Endodermal cell (in vitro differentiated cells): ENCODE measurements at regions not wholly inside any gene's neighbourhood (a gene's known extent, or its start where the extent isn't known, plus 50 kb on each side); places are given as distances from the start of the nearest gene placed in this dataset.
A peak's percentile ranks its signal among the peaks of the same experiment; 100 is the strongest.

ENCODE experiments used
- DNase-seq: peaks from one replicate; pipeline ENCODE4 v3.0.0-alpha.2; 2017
- H3K27ac ChIP-seq: 2 replicates; pipeline ENCODE4 v1.5.1; 2013; ENCODE audit warnings: mild to moderate bottlenecking, low read depth, low read length, moderate library complexity
- H3K27me3 ChIP-seq: 2 replicates; pipeline ENCODE4 v1.6.1; 2013; ENCODE audit warnings: mild to moderate bottlenecking, low read length, moderate library complexity; ENCODE audit not compliant: insufficient read depth, control insufficient read depth, poor library complexity, severe bottlenecking
- H3K36me3 ChIP-seq: 2 replicates; pipeline ENCODE4 v1.7.0; 2013; ENCODE audit warnings: mild to moderate bottlenecking, low read length, moderate library complexity; ENCODE audit not compliant: control insufficient read depth, insufficient read depth
- H3K4me1 ChIP-seq: one replicate; pipeline ENCODE4 v1.7.0; 2013; ENCODE audit warnings: low read length; ENCODE audit not compliant: control insufficient read depth, insufficient read depth
- H3K4me3 ChIP-seq: 2 replicates; pipeline ENCODE4 v1.5.1; 2013; ENCODE audit warnings: mild to moderate bottlenecking, low read length, moderate library complexity
- H3K9ac ChIP-seq: 2 replicates; pipeline ENCODE4 v1.6.1; 2013; ENCODE audit warnings: mild to moderate bottlenecking, low read length, moderate library complexity; ENCODE audit not compliant: poor library complexity, severe bottlenecking; ENCODE audit errors: extremely low read depth
- H3K9me3 ChIP-seq: 2 replicates; pipeline ENCODE4 v1.6.1; 2013; ENCODE audit warnings: mild to moderate bottlenecking, low read length, moderate library complexity; ENCODE audit not compliant: control insufficient read depth
- H3K27ac Mint-ChIP-seq: 2 replicates; pipeline ENCODE4 v1.8.0; 2020; ENCODE audit warnings: mixed read lengths
- H3K27me3 Mint-ChIP-seq: 2 replicates; pipeline ENCODE4 v1.8.0; 2021; ENCODE audit warnings: mild to moderate bottlenecking, mixed read lengths; ENCODE audit not compliant: insufficient read depth
- H3K36me3 Mint-ChIP-seq: 2 replicates; pipeline ENCODE4 v1.8.0; 2020; ENCODE audit warnings: low read depth, mixed read lengths
- H3K4me1 Mint-ChIP-seq: 2 replicates; pipeline ENCODE4 v1.8.0; 2020; ENCODE audit warnings: mixed read lengths
- H3K4me3 Mint-ChIP-seq: 2 replicates; pipeline ENCODE4 v1.8.0; 2020; ENCODE audit warnings: mild to moderate bottlenecking, moderate library complexity, mixed read lengths
- H3K9me3 Mint-ChIP-seq: 2 replicates; pipeline ENCODE4 v1.8.0; 2020; ENCODE audit warnings: mild to moderate bottlenecking, mixed read lengths
- WGBS, 2 experiments: methylation state at CpG; one replicate each; pipeline versions ENCODE4 v1.1.5 to v1.1.7; 2013; ENCODE audit warnings: missing lambda C conversion rate in 2 of 2, mixed read lengths in 1 of 2; ENCODE audit not compliant: insufficient coverage in 1 of 2, insufficient read length in 1 of 2; 5-methylcytosine and 5-hydroxymethylcytosine counted together
- TF ChIP-seq, protein P1 (sequence below): fragments of 200-600 bp; sonication (generic); conservative IDR thresholded peaks from 2 replicates; pipeline ENCODE4 v1.5.0; 2021; ENCODE audit warnings: antibody characterized with exemption, mild to moderate bottlenecking

DNA sequence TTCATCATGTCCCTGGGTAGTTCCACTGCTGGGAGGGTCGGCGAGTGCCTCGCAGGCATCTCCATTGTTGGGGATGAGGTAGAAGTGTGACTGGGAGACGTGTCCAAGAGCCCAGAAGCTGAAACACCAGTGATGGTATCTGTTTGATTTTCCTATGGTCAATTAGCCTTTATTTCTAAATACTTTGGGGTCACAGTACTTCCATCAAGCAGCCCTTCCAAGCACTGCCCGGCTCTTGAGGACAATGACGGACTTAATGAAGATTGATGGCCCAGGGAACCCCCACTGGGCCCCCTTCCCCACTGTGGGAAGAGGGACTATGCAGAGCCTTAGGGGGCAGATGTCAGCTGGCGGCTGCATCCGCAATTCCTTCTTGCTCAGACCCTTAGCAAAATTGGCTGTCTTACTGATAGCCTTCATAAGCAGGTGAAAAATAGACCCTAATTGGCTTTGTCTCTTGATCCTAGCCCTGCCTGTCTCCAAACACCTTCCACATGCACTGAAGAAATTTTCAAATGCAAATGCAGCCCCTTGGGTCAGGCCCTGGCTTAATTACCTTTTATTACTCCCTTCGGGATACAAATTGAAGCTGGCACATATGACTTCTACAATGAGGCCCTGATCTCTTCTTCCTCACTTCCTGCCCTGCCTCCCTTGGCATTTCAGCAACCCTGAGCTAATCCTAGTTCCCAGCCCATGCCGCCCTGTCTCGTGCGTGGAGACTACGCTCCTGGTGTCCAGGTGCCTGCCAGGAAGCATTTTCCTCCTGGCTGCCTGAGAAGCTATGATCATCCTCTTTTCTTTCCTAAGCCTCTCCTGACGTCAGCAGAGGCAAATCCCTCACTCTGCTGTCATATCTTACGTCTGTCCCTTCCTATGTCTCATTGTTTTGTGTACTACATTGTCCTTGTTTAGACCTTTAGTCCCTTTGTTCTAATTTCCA, 124.5 kb upstream of the GDF10 start:
- WGBS, 2 experiments: 65 to 73% methylated on average over 5 to 15 of the region's 15 CpGs
- peaks cover 15% of the 10 kb centered on the region for H3K9me3 Mint-ChIP-seq

DNA sequence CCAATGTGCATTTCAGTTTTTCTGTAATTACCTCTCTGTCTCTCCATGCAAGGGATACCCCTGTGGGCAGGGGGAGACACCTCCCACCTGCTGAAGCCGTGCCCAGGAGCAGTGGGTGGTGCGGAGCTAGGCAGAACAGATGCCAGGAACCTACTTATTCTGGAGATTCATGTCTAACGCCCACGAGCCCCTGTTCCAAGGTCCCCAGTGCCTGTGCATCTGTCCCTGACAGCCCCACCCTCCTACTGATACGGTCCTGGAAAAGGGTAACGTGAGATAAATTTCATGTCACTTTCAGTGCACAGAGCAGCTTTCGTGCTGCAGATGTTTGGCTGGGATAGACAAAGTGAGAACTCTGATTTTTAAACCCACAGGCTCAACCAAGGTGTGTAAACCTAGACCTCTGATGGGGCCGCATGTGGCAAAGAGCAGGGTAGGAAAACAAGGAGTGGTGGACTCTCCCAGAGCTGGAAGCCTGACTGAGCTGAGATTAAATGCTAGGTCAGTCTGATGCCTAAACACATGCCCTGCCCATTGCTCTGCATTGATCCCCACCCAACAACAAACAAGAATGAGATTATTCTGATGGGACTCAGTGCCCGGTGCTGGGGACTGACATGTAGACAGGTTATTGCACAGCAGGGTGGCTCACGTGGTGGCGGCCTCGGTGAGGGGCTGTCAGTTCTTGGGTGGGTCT, 123.6 kb upstream of the GDF10 start:
- peak; percentile 28 for DNase-seq
- H3K27ac Mint-ChIP-seq: no peak overlapping the region
- 91 to 97% methylated on average over 10 to 12 of the region's 12 CpGs for WGBS, 2 experiments

More for the DNA sequence above, 124.5 kb upstream of the GDF10 start:
- H3K27ac ChIP-seq: peak overlapping the region; percentile 59
- peaks cover 4% of the 10 kb centered on the region for H3K27me3 Mint-ChIP-seq
- H3K4me1 ChIP-seq: no peaks in the 10 kb centered on the region
- H3K4me3 Mint-ChIP-seq: no peak overlapping the region
- no peaks in the 10 kb centered on the region for H3K36me3 ChIP-seq
- no peak overlapping the region for H3K4me3 ChIP-seq
- H3K9me3 ChIP-seq: peaks cover 9% of the 10 kb centered on the region
- H3K9ac ChIP-seq: no peak overlapping the region
- peak; percentile 51 for DNase-seq
- peaks cover 23% of the 10 kb centered on the region for H3K27me3 ChIP-seq
- H3K36me3 Mint-ChIP-seq: peaks cover 3% of the 10 kb centered on the region
- TF ChIP-seq, protein P1, sequence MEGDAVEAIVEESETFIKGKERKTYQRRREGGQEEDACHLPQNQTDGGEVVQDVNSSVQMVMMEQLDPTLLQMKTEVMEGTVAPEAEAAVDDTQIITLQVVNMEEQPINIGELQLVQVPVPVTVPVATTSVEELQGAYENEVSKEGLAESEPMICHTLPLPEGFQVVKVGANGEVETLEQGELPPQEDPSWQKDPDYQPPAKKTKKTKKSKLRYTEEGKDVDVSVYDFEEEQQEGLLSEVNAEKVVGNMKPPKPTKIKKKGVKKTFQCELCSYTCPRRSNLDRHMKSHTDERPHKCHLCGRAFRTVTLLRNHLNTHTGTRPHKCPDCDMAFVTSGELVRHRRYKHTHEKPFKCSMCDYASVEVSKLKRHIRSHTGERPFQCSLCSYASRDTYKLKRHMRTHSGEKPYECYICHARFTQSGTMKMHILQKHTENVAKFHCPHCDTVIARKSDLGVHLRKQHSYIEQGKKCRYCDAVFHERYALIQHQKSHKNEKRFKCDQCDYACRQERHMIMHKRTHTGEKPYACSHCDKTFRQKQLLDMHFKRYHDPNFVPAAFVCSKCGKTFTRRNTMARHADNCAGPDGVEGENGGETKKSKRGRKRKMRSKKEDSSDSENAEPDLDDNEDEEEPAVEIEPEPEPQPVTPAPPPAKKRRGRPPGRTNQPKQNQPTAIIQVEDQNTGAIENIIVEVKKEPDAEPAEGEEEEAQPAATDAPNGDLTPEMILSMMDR: no peak
- H3K27ac Mint-ChIP-seq: no peak overlapping the region
- H3K4me1 Mint-ChIP-seq: peaks cover 19% of the 10 kb centered on the region

More for the DNA sequence above, 123.6 kb upstream of the GDF10 start:
- no peaks in the 10 kb centered on the region for H3K36me3 ChIP-seq
- no peak overlapping the region for H3K9ac ChIP-seq
- Mint-ChIP-seq H3K4me1 (peaks cover 19% of the 10 kb centered on the region), H3K36me3 (no peaks in the 10 kb centered on the region), H3K9me3 (peaks cover 7% of the 10 kb centered on the region), H3K27me3 (peaks cover 4% of the 10 kb centered on the region), H3K4me3 (no peak overlapping the region)
- no peak overlapping the region for H3K27ac ChIP-seq
- TF ChIP-seq, protein P1: no peak
- H3K4me3 ChIP-seq: no peak overlapping the region
- peaks cover 23% of the 10 kb centered on the region for H3K27me3 ChIP-seq
- peaks cover under 1% of the 10 kb centered on the region for H3K9me3 ChIP-seq
- no peaks in the 10 kb centered on the region for H3K4me1 ChIP-seq
